ENCODE measurements at regions not wholly inside any gene's neighbourhood (a gene's known extent, or its start where the extent isn't known, plus 50 kb on each side); places are given as distances from the start of the nearest gene placed in this dataset.

GRCh38 chr2:59677158-59677557, 876.3 kb downstream of the BCL11A start:
- TF ChIP-seq POLR2AphosphoS5 (IDR thresholded peaks at IDR 0.05) (no peak), CTCF (IDR thresholded peaks at IDR 0.05) (no peak), POLR2A (IDR thresholded peaks at IDR 0.05) (no peak)
